ENCODE measurements at regions not wholly inside any gene's neighbourhood (a gene's known extent, or its start where the extent isn't known, plus 50 kb on each side); places are given as distances from the start of the nearest gene placed in this dataset.

DNA sequence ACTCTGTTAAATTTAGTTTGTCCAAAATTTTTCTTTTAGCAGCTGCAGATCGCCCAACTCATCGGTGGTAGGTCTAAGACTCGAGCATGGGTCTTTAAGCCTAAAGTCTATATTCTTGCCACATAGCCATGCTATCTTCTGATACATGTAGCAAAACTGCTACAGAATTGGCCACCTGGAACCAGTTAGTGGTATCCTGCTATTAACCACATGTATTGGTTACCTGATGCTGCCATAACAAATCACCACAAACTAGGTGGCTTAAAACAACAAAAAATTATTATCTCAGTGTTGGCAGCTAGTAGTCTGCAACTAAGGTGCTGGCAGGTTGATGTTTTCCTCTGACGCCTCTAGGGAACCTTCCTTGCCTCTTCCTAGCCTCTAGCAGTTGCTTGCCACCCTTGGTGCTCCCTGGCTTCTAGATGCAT lies 96.7 kb upstream of the PIK3CG start:
- no peak overlapping the region for H3K27ac ChIP-seq
- H3K4me3 ChIP-seq, result peak overlapping the region in 3 of 4 donors; percentile 2 to 21 (median 19)
- DNase-seq (ENCODE audit: low spot score in 2 of 2), result no peak
- no peaks in the 10 kb centered on the region for H3K36me3 ChIP-seq
- H3K27me3 ChIP-seq, result no peaks in the 10 kb centered on the region
- H3K9me3 ChIP-seq, result no peaks in the 10 kb centered on the region
- H3K4me1 ChIP-seq, result peaks cover 0 to 7% (median 2%) of the 10 kb centered on the region in 4 donors
- no peak for TF ChIP-seq EP300 (IDR thresholded peaks at IDR 0.05)
- WGBS, 2 donors, result 65 to 86% methylated on average over 4 of the region's 4 CpGs

DNA sequence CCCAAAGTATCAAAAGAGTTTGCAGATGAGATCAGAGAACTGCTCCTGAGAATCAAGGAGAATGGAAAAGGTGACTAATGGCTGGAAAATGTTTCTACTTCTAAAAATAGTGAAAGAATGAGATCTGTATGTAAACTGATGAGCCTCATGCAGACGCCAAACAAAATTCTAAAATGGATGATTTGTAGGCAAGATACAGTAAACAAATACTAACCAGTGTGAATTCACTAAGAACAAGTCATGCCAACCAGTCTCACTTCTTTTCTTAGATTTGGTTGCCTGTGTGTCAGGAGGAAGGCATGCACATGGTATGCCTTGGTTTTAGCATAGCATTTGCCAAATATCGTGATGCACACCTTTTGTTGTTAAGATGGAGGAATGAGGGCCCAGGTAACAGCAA lies 94.9 kb upstream of the PIK3CG start:
- Histone ChIP-seq H3K36me3 (no peaks in the 10 kb centered on the region), H3K4me1 (peaks cover 0 to 7% (median 2%) of the 10 kb centered on the region in 4 donors), H3K4me3 (no peak overlapping the region), H3K27me3 (no peaks in the 10 kb centered on the region), H3K9me3 (no peaks in the 10 kb centered on the region), H3K27ac (no peak overlapping the region)
- DNase-seq (ENCODE audit: low spot score in 2 of 2), result no peak
- no peak for TF ChIP-seq EP300 (IDR thresholded peaks at IDR 0.05)
- no peak for TF ChIP-seq POLR2A (IDR thresholded peaks at IDR 0.05)
- TF ChIP-seq, protein P1, sequence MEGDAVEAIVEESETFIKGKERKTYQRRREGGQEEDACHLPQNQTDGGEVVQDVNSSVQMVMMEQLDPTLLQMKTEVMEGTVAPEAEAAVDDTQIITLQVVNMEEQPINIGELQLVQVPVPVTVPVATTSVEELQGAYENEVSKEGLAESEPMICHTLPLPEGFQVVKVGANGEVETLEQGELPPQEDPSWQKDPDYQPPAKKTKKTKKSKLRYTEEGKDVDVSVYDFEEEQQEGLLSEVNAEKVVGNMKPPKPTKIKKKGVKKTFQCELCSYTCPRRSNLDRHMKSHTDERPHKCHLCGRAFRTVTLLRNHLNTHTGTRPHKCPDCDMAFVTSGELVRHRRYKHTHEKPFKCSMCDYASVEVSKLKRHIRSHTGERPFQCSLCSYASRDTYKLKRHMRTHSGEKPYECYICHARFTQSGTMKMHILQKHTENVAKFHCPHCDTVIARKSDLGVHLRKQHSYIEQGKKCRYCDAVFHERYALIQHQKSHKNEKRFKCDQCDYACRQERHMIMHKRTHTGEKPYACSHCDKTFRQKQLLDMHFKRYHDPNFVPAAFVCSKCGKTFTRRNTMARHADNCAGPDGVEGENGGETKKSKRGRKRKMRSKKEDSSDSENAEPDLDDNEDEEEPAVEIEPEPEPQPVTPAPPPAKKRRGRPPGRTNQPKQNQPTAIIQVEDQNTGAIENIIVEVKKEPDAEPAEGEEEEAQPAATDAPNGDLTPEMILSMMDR (IDR thresholded peaks at IDR 0.05), result no peak
- WGBS, 2 donors, result 71 to 75% methylated on average over 2 of the region's 2 CpGs

DNA sequence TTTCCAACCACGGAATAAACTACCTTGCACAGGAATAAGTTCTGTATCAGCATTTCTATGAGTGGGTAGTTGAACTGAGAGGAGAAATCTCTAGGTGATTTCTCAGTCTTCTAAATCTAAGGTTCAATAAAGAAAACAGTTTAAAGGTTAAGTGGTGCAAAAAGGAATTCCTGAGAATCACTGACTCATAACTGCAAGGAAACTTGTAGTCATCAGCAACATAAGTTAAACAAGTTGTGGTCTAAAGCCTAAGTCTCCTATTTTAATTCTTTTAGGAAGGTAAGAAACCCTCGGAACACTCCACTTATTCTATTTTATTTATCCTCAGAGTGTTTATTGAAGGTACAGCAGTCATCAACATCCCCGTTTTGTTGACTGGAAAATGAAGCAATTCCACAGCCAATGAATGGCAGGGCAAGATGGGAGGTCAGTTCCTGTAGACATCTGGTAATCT lies 92.4 kb upstream of the PIK3CG start:
- H3K27ac ChIP-seq, result no peak overlapping the region
- H3K36me3 ChIP-seq, result no peaks in the 10 kb centered on the region
- H3K9me3 ChIP-seq, result no peaks in the 10 kb centered on the region
- H3K4me3 ChIP-seq, result no peak overlapping the region
- WGBS, 2 donors, result 82 to 83% methylated on average over 3 of the region's 3 CpGs
- peaks cover 0 to 7% (median 0%) of the 10 kb centered on the region in 4 donors for H3K4me1 ChIP-seq
- DNase-seq (ENCODE audit: low spot score in 2 of 2), result no peak
- H3K27me3 ChIP-seq, result no peaks in the 10 kb centered on the region
- TF ChIP-seq POLR2A (IDR thresholded peaks at IDR 0.05), result no peak
- no peak for TF ChIP-seq EP300 (IDR thresholded peaks at IDR 0.05)
- TF ChIP-seq, protein P1 (IDR thresholded peaks at IDR 0.05), result no peak

DNA sequence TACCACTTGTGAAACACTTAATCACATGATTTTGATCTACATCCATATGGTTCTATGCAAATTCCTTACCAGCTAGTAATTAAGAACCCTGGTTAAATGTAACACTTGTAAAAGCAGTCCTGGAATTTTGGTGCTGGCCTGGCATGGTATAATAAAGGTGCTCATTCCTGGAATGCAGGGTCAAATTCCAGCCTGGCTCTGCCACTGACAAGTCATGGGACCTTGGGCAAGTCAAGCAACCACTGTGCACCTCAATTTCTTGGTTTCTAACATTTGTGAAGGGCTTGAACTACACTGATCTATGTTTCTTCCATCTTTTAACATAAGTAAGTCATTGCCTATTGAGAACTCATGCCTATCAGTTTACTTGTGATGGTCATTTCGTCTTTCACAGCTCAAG lies 91.9 kb upstream of the PIK3CG start:
- no peaks in the 10 kb centered on the region for H3K9me3 ChIP-seq
- no peaks in the 10 kb centered on the region for H3K36me3 ChIP-seq
- WGBS, 2 donors, result 66 to 84% methylated on average over 1 of the region's 1 CpG

DNA sequence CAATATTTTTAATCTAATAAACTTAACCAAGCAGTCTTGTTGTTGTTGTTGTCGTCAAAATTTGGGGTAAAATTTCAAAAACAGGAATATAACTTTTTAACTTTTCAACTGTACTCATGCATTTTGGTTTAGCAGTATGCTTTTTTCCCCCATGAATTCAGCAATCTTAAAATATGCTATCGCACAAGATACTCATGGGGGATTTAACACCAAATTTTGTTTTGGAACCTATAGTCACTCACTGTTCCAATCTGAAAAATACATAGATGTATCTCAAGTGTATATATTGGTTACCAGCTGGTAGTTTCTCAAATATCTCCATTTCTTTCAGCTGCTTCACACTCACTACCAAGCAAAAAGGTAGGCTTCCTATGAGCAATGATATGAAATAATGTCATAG lies 91.4 kb upstream of the PIK3CG start:
- H3K27ac ChIP-seq, result no peak overlapping the region
- DNase-seq (ENCODE audit: low spot score in 2 of 2), result no peak
- H3K4me3 ChIP-seq, result no peak overlapping the region
- 98 to 99% methylated on average over 2 of the region's 2 CpGs for WGBS, 2 donors
- H3K9me3 ChIP-seq, result no peaks in the 10 kb centered on the region
- no peak for TF ChIP-seq POLR2A (IDR thresholded peaks at IDR 0.05)
- TF ChIP-seq EP300 (IDR thresholded peaks at IDR 0.05), result no peak
- TF ChIP-seq, protein P1 (IDR thresholded peaks at IDR 0.05), result no peak
- H3K36me3 ChIP-seq, result no peaks in the 10 kb centered on the region
- no peaks in the 10 kb centered on the region for H3K4me1 ChIP-seq
- H3K27me3 ChIP-seq, result no peaks in the 10 kb centered on the region

More for the DNA sequence above, 91.9 kb upstream of the PIK3CG start:
- H3K4me3 ChIP-seq, result no peak overlapping the region
- H3K27me3 ChIP-seq, result no peaks in the 10 kb centered on the region
- H3K27ac ChIP-seq, result no peak overlapping the region
- H3K4me1 ChIP-seq, result peaks cover 0 to 3% (median 0%) of the 10 kb centered on the region in 4 donors
- no peak for DNase-seq (ENCODE audit: low spot score in 2 of 2)
- no peak for TF ChIP-seq POLR2A (IDR thresholded peaks at IDR 0.05)
- TF ChIP-seq EP300 (IDR thresholded peaks at IDR 0.05), result no peak
- TF ChIP-seq, protein P1 (IDR thresholded peaks at IDR 0.05), result no peak

Data from tibial nerve (tissue), 4 donors.